WI38 (cell line): ENCODE measurements at regions not wholly inside any gene's neighbourhood (a gene's known extent, or its start where the extent isn't known, plus 50 kb on each side); places are given as distances from the start of the nearest gene placed in this dataset.

Source experiments
- H3K4me3 ChIP-seq: 2 replicates; pipeline ENCODE4 v1.5.1; 2011; ENCODE audit warnings: low read depth, mild to moderate bottlenecking, control low read depth, low read length
- TF ChIP-seq, protein P1 (sequence below): IDR thresholded peaks from 2 replicates; pipeline ENCODE4 v1.5.1; 2012; ENCODE audit warnings: low read depth, mild to moderate bottlenecking, control low read depth, low read length

GRCh38 chr3:193774272-193774915 lies 181.4 kb downstream of the OPA1 start:
- no peak overlapping the region for H3K4me3 ChIP-seq
- TF ChIP-seq, protein P1, sequence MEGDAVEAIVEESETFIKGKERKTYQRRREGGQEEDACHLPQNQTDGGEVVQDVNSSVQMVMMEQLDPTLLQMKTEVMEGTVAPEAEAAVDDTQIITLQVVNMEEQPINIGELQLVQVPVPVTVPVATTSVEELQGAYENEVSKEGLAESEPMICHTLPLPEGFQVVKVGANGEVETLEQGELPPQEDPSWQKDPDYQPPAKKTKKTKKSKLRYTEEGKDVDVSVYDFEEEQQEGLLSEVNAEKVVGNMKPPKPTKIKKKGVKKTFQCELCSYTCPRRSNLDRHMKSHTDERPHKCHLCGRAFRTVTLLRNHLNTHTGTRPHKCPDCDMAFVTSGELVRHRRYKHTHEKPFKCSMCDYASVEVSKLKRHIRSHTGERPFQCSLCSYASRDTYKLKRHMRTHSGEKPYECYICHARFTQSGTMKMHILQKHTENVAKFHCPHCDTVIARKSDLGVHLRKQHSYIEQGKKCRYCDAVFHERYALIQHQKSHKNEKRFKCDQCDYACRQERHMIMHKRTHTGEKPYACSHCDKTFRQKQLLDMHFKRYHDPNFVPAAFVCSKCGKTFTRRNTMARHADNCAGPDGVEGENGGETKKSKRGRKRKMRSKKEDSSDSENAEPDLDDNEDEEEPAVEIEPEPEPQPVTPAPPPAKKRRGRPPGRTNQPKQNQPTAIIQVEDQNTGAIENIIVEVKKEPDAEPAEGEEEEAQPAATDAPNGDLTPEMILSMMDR: no peak

- no peak overlapping the region for H3K4me3 ChIP-seq
- TF ChIP-seq, protein P1: no peak
Observed at GRCh38 chr3:193774916-193775285, 181.9 kb downstream of the OPA1 start.

- TF ChIP-seq, protein P1: no peak
- H3K4me3 ChIP-seq: no peak overlapping the region
Observed at GRCh38 chr3:193775421-193776077, 182.5 kb downstream of the OPA1 start.

- no peak overlapping the region for H3K4me3 ChIP-seq
- TF ChIP-seq, protein P1: no peak
Observed at GRCh38 chr3:193776626-193777358, 183.8 kb downstream of the OPA1 start.

DNA sequence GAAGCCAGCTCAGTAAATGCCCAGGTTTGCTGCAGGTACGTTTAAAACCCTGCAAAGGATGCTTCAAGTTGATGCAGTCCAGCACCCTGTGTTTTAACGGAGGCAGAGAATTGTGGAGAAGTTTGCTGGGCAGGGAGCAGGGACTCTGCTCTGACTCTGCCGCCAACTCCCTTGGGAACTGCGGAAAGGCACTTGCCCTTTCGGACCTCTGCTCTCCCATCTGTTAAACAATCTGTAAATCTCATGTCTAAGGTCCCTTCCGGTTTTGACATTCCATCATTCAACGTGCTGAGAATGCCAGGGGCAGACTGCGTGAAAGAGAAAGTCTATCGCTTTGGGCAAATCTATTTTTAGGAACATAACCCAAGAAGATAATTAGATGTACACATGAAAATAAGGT lies 184.5 kb downstream of the OPA1 start:
- TF ChIP-seq, protein P1: no peak
- no peak overlapping the region for H3K4me3 ChIP-seq

GRCh38 chr3:193778676-193779075 lies 185.7 kb downstream of the OPA1 start:
- TF ChIP-seq, protein P1: no peak
- no peak overlapping the region for H3K4me3 ChIP-seq

DNA sequence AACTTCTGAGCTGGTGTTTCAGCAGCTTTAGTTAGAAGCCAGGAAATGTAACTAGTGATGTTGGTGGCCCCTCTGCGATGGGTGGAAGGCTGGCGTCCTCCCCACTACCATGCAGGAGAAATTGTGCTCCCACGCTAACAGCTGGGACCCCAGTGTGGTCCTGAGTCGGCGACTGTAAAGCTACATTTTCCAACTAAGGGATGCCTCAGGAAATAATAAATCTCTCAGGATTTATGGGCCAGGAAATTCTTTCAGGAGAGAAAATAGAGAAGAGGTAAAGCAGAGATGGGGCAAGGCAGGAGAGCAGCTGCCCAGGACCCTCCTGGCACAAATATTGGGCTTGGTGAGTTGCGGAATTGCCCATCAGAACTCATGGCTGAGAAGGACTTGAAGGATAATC lies 186.9 kb downstream of the OPA1 start:
- TF ChIP-seq, protein P1: no peak
- no peak overlapping the region for H3K4me3 ChIP-seq
